ENCODE measurements at regions not wholly inside any gene's neighbourhood (a gene's known extent, or its start where the extent isn't known, plus 50 kb on each side); places are given as distances from the start of the nearest gene placed in this dataset.

DNA sequence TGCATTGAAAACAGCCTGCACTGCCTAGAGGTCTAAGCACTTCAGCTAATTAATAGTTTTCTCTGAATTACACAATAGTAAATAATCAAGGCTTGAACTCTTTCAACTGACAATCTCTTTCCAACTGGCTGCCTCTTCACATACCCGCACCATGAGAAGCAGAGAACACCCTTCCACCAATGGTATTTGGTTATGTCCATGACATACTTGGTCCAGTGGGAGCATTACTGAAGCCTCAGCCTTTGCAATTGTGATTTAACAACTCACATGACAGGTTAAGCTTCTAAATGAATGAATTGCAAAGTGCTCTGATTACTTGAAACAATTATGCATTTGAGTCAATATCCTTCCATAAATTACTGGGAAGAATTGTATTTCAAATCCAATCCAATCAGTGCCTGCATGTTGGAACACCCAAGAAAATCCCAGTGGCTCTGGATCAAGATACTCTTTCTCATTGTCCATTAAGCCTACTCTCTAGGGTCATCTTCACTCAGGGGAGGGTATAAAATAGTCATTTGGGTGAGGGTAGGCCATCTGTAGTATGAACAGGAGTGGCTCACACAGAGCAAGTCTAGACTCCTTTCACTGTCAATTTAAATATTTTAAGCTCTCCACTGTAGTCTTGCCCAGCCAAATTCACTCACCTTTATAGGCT is 101.1 kb downstream of the HS1BP3 start:
- peaks cover 2% of the 10 kb centered on the region for H3K27me3 Mint-ChIP-seq (ENCODE audit: unreplicated experiment)

DNA sequence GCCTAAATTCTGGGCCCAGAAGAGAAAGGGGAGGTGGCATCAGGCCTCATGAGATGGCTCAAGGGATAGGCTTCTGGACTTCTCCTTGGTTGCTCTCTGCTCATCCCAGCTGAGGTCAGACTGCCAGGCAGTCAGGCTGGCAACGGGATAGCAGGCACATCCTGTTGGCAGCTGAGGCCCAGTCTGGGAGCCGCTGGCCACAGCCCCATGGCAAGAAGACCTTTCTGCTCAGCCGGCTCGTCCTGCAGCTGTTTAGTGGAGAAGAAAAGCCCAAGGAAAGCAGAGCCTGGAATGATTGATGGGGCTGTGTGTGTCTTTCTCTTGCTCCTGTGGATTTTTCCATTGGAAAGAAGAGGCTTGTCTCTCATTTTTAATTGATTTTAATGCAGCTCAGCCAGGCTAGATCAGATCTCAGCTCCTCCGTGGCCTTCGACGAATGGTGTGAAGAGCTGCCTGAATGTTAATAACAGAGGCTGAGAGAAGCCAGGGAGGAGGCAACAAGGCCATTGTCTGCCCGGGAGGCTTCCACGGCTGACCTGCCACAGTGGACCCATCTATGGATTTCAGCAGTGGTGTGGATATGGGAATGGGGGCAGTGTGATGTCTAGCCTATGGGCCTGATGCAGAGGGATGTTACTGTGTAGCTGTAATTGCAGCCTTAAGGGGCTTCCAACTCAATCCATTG is 99.5 kb downstream of the HS1BP3 start:
- Mint-ChIP-seq H3K36me3 (ENCODE audit: unreplicated experiment) (no peaks in the 10 kb centered on the region), H3K9me3 (ENCODE audit: unreplicated experiment) (peaks cover 4% of the 10 kb centered on the region), H3K27me3 (ENCODE audit: unreplicated experiment) (peaks cover under 1% of the 10 kb centered on the region), H3K4me3 (ENCODE audit: unreplicated experiment) (no peak overlapping the region), H3K4me1 (ENCODE audit: low read depth, unreplicated experiment) (peaks cover 30% of the 10 kb centered on the region), H3K27ac (ENCODE audit: unreplicated experiment) (peak overlapping the region; percentile 28)
- TF ChIP-seq, protein P1, sequence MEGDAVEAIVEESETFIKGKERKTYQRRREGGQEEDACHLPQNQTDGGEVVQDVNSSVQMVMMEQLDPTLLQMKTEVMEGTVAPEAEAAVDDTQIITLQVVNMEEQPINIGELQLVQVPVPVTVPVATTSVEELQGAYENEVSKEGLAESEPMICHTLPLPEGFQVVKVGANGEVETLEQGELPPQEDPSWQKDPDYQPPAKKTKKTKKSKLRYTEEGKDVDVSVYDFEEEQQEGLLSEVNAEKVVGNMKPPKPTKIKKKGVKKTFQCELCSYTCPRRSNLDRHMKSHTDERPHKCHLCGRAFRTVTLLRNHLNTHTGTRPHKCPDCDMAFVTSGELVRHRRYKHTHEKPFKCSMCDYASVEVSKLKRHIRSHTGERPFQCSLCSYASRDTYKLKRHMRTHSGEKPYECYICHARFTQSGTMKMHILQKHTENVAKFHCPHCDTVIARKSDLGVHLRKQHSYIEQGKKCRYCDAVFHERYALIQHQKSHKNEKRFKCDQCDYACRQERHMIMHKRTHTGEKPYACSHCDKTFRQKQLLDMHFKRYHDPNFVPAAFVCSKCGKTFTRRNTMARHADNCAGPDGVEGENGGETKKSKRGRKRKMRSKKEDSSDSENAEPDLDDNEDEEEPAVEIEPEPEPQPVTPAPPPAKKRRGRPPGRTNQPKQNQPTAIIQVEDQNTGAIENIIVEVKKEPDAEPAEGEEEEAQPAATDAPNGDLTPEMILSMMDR (IDR thresholded peaks at IDR 0.05; ENCODE audit: partially characterized antibody, unreplicated experiment) = no peak
- no peak for DNase-seq

More for the DNA sequence above, 101.1 kb downstream of the HS1BP3 start:
- no peak overlapping the region for H3K4me3 Mint-ChIP-seq (ENCODE audit: unreplicated experiment)
- no peak for DNase-seq
- H3K27ac Mint-ChIP-seq (ENCODE audit: unreplicated experiment) = peak overlapping the region; percentile 34
- TF ChIP-seq, protein P1 (IDR thresholded peaks at IDR 0.05; ENCODE audit: partially characterized antibody, unreplicated experiment) = no peak
- H3K4me1 Mint-ChIP-seq (ENCODE audit: low read depth, unreplicated experiment) = peaks cover 37% of the 10 kb centered on the region
- no peaks in the 10 kb centered on the region for H3K36me3 Mint-ChIP-seq (ENCODE audit: unreplicated experiment)
- H3K9me3 Mint-ChIP-seq (ENCODE audit: unreplicated experiment) = peaks cover 4% of the 10 kb centered on the region

DNA sequence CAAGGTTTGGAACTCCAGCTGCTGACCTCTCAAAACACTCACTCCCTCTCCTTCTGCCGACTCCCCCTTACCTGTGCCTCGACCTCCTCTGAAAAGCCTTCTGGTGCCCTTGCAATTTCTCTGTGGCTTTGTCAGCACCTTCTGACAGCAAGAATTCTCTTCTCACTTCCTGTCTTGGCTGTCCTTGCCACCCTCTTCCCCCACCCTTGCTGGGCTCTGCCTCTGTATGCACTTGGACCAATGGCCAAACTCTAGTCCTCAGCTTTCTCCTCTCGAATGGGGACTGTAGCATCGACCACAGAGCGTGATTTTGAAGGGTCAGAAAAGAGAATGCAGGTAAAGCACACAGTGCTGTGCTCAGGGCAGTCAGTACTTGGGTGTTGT is 99.0 kb downstream of the HS1BP3 start:
- Mint-ChIP-seq H3K27me3 (ENCODE audit: unreplicated experiment) (no peaks in the 10 kb centered on the region), H3K36me3 (ENCODE audit: unreplicated experiment) (no peaks in the 10 kb centered on the region), H3K27ac (ENCODE audit: unreplicated experiment) (no peak overlapping the region)

DNA sequence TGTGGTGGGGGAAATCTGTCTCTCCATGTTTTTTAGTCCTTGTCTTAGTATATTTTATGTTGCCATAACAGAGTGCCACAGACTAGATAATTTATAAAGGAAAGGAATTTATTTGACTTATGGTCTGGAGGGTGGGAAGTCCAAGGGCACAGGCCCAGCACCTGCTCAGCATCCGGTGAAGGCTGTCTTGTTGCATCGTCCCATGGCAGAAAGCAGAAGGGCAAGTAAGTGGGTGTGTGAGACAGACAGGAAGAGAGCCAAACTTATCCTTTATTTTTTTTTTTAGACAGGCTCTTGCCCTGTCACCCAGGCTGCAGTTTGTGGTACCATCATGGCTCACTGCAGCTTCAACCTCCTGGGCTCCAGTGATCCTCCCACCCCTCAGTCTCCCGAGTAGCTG is 98.1 kb downstream of the HS1BP3 start:
- Mint-ChIP-seq H3K4me1 (ENCODE audit: low read depth, unreplicated experiment) (peaks cover 23% of the 10 kb centered on the region), H3K36me3 (ENCODE audit: unreplicated experiment) (no peaks in the 10 kb centered on the region), H3K27ac (ENCODE audit: unreplicated experiment) (no peak overlapping the region), H3K4me3 (ENCODE audit: unreplicated experiment) (no peak overlapping the region), H3K27me3 (ENCODE audit: unreplicated experiment) (no peaks in the 10 kb centered on the region), H3K9me3 (ENCODE audit: unreplicated experiment) (peaks cover 2% of the 10 kb centered on the region)
- TF ChIP-seq, protein P1 (IDR thresholded peaks at IDR 0.05; ENCODE audit: partially characterized antibody, unreplicated experiment) = no peak
- no peak for DNase-seq

More for the DNA sequence above, 99.0 kb downstream of the HS1BP3 start:
- Mint-ChIP-seq H3K9me3 (ENCODE audit: unreplicated experiment) (peaks cover 2% of the 10 kb centered on the region), H3K4me3 (ENCODE audit: unreplicated experiment) (peak overlapping the region; percentile 19), H3K4me1 (ENCODE audit: low read depth, unreplicated experiment) (peaks cover 26% of the 10 kb centered on the region)
- TF ChIP-seq, protein P1 (IDR thresholded peaks at IDR 0.05; ENCODE audit: partially characterized antibody, unreplicated experiment) = no peak
- DNase-seq = no peak

DNA sequence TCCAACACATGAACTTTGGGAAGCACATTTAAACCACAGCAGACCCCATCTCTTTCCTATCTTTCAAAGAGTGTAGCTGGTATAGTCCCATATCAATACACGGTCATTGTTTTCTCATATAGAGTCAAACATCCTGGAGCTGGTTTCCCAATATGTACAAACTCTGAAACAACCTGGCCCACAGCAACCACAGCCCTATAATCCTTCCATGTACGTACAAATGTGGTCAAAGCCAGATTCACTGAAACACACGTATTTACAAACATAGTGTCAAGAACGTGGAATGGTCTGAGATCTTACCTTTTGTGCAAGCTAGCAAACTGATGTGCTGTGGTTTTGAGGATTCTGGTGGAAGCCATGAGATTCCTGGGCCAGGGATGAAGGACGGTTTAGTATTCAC is 97.3 kb downstream of the HS1BP3 start:
- peaks cover 2% of the 10 kb centered on the region for H3K9me3 Mint-ChIP-seq (ENCODE audit: unreplicated experiment)
- H3K27me3 Mint-ChIP-seq (ENCODE audit: unreplicated experiment) = no peaks in the 10 kb centered on the region
- H3K36me3 Mint-ChIP-seq (ENCODE audit: unreplicated experiment) = no peaks in the 10 kb centered on the region
- H3K4me3 Mint-ChIP-seq (ENCODE audit: unreplicated experiment) = no peak overlapping the region
- no peak overlapping the region for H3K27ac Mint-ChIP-seq (ENCODE audit: unreplicated experiment)
- TF ChIP-seq, protein P1 (IDR thresholded peaks at IDR 0.05; ENCODE audit: partially characterized antibody, unreplicated experiment) = no peak
- peaks cover 23% of the 10 kb centered on the region for H3K4me1 Mint-ChIP-seq (ENCODE audit: low read depth, unreplicated experiment)
- DNase-seq = no peak
